OCI-LY7 (cell line): ENCODE measurements at regions not wholly inside any gene's neighbourhood (a gene's known extent, or its start where the extent isn't known, plus 50 kb on each side); places are given as distances from the start of the nearest gene placed in this dataset.

Experiments
- BruUV-seq: library from RNA; stranded (reverse); fragments of 400-500 nt; replicated peaks from 2 replicates; lab custom pipeline; 2021; lab: Mats Ljungman, UMichigan
- CTCF ChIA-PET: fragments of 300-600 bp; sonication (Branson Sonifier 250); formaldehyde crosslinking; loops from one replicate; lab custom pipeline; 2022; ENCODE audit warnings: antibody characterized with exemption; ENCODE audit not compliant: unreplicated experiment; lab: Charles Lee
- POLR2A ChIA-PET: fragments of 300-600 bp; sonication (Branson Sonifier 250); formaldehyde crosslinking; loops from one replicate; lab custom pipeline; 2022; ENCODE audit warnings: antibody characterized with exemption; lab: Charles Lee
- DNase-seq: peaks from one replicate; pipeline ENCODE4 v3.0.0-alpha.2; 2015; ENCODE audit warnings: low spot score
- H2AFZ ChIP-seq: fragments of 200-600 bp; sonication (generic), shearing (Covaris generic); 2 replicates; pipeline ENCODE4 v1.6.1; 2014; ENCODE audit warnings: mild to moderate bottlenecking, antibody characterized with exemption, low read length, moderate library complexity
- H3K27ac ChIP-seq: fragments of 200-600 bp; sonication (generic); 2 replicates; pipeline ENCODE4 v1.5.1; 2014; ENCODE audit warnings: mixed run types, low read depth, mild to moderate bottlenecking, moderate library complexity, low read length, inconsistent platforms; ENCODE audit not compliant: poor library complexity, severe bottlenecking
- H3K36me3 ChIP-seq: fragments of 200-600 bp; sonication (generic); 2 replicates; pipeline ENCODE4 v1.6.1; 2014; ENCODE audit warnings: mild to moderate bottlenecking, antibody characterized with exemption, low read length, moderate library complexity, mixed read lengths; ENCODE audit not compliant: insufficient read depth
- H3K4me1 ChIP-seq: fragments of 200-600 bp; sonication (generic); 2 replicates; pipeline ENCODE4 v1.5.1; 2014; ENCODE audit warnings: mild to moderate bottlenecking, low read length; ENCODE audit not compliant: insufficient read depth, poor library complexity, severe bottlenecking
- H3K4me2 ChIP-seq: fragments of 200-600 bp; sonication (generic); 2 replicates; pipeline ENCODE4 v1.6.1; 2014; ENCODE audit warnings: mild to moderate bottlenecking, low read length
- H3K4me3 ChIP-seq: fragments of 200-600 bp; sonication (generic); 2 replicates; pipeline ENCODE4 v1.5.1; 2014; ENCODE audit warnings: mild to moderate bottlenecking, low read depth, low read length; ENCODE audit not compliant: poor library complexity, severe bottlenecking
- H3K79me2 ChIP-seq: fragments of 200-600 bp; sonication (generic); 2 replicates; pipeline ENCODE4 v1.6.1; 2016; ENCODE audit warnings: low read depth, mild to moderate bottlenecking, low read length, moderate library complexity, mixed read lengths; ENCODE audit not compliant: insufficient read depth
- H3K9me2 ChIP-seq: fragments of 200-600 bp; sonication (generic); 2 replicates; pipeline ENCODE4 v1.6.1; 2016; ENCODE audit warnings: mild to moderate bottlenecking, low read length, mixed read lengths; ENCODE audit not compliant: insufficient read depth
- H3K9me3 ChIP-seq: fragments of 200-600 bp; sonication (generic); 2 replicates; pipeline ENCODE4 v1.6.1; 2014; ENCODE audit warnings: mild to moderate bottlenecking, mixed run types, low read length, mixed read lengths
- H4K20me1 ChIP-seq: fragments of 200-600 bp; sonication (generic); 2 replicates; pipeline ENCODE4 v1.6.1; 2014; ENCODE audit warnings: mild to moderate bottlenecking, antibody characterized with exemption, low read length, moderate library complexity, mixed read lengths; ENCODE audit not compliant: insufficient read depth
- CTCF ChIP-seq: fragments of 200-600 bp; sonication (generic); conservative IDR thresholded peaks from 2 replicates; pipeline ENCODE4 v1.5.1; 2014; ENCODE audit warnings: mild to moderate bottlenecking, antibody characterized with exemption, low read length, moderate library complexity, mixed read lengths
- EZH2phosphoT487 ChIP-seq: fragments of 200-600 bp; sonication (generic); IDR thresholded peaks from 2 replicates; pipeline ENCODE4 v1.6.1; 2018; ENCODE audit warnings: low read depth, borderline replicate concordance, mild to moderate bottlenecking, mixed run types, antibody characterized with exemption, low read length, moderate library complexity, mixed read lengths
- intact Hi-C: fragments of 100-400 bp; cut with micrococcal nuclease; formaldehyde crosslinking; loops from one replicate; pipeline ENCODE4 v1.10.0; 2022; ENCODE audit not compliant: unreplicated experiment

GRCh38 chr1:222284466-222284865, 263.4 kb downstream of the HHIPL2 start:
- Histone ChIP-seq H3K4me3 (no peak overlapping the region), H3K36me3 (no peaks in the 10 kb centered on the region), H3K4me2 (no peak overlapping the region), H3K4me1 (no peaks in the 10 kb centered on the region), H3K79me2 (no peaks in the 10 kb centered on the region), H3K27ac (no peak overlapping the region), H3K9me2 (no peaks in the 10 kb centered on the region), H2AFZ (no peak overlapping the region), H3K9me3 (no peaks in the 10 kb centered on the region), H4K20me1 (no peaks in the 10 kb centered on the region)
- no TSS peak for BruUV-seq
- ChIA-PET CTCF (no interaction called here), POLR2A (no interaction called here)
- no peak for DNase-seq
- TF ChIP-seq CTCF (no peak), EZH2phosphoT487 (no peak)
- intact Hi-C loops, result no loop called here

- no peaks in the 10 kb centered on the region for H3K9me3 ChIP-seq
- no TSS peak for BruUV-seq
- no peak overlapping the region for H3K4me3 ChIP-seq
- H3K79me2 ChIP-seq, result no peaks in the 10 kb centered on the region
- H3K4me2 ChIP-seq, result no peak overlapping the region
- no peak overlapping the region for H2AFZ ChIP-seq
- DNase-seq, result no peak
- no peaks in the 10 kb centered on the region for H3K9me2 ChIP-seq
- ChIA-PET POLR2A (no interaction called here), CTCF (no interaction called here)
- no peak overlapping the region for H3K27ac ChIP-seq
- no peaks in the 10 kb centered on the region for H3K36me3 ChIP-seq
- TF ChIP-seq CTCF (no peak), EZH2phosphoT487 (no peak)
- no peaks in the 10 kb centered on the region for H3K4me1 ChIP-seq
- H4K20me1 ChIP-seq, result no peaks in the 10 kb centered on the region
- intact Hi-C loops, result no loop called here
These were observed 264.6 kb downstream of the HHIPL2 start for GRCh38 chr1:222283147-222283768.

- no TSS peak for BruUV-seq
- H4K20me1 ChIP-seq, result no peaks in the 10 kb centered on the region
- H2AFZ ChIP-seq, result no peak overlapping the region
- DNase-seq, result no peak
- no peaks in the 10 kb centered on the region for H3K79me2 ChIP-seq
- no peak overlapping the region for H3K4me3 ChIP-seq
- no peak overlapping the region for H3K4me2 ChIP-seq
- TF ChIP-seq EZH2phosphoT487, result no peak
- ChIA-PET CTCF (no interaction called here), POLR2A (no interaction called here)
- no peak overlapping the region for H3K27ac ChIP-seq
- intact Hi-C loops, result no loop called here
- H3K9me2 ChIP-seq, result no peaks in the 10 kb centered on the region
- H3K9me3 ChIP-seq, result no peaks in the 10 kb centered on the region
- no peaks in the 10 kb centered on the region for H3K36me3 ChIP-seq
- H3K4me1 ChIP-seq, result no peaks in the 10 kb centered on the region
These were observed 268.3 kb downstream of the HHIPL2 start for GRCh38 chr1:222279591-222279990.
